ENCODE measurements at regions not wholly inside any gene's neighbourhood (a gene's known extent, or its start where the extent isn't known, plus 50 kb on each side); places are given as distances from the start of the nearest gene placed in this dataset.

- no peak overlapping the region for H3K4me3 ChIP-seq (ENCODE audit: low read depth, low read length)
- no peaks in the 10 kb centered on the region for H3K4me1 ChIP-seq (ENCODE audit: control insufficient read depth, insufficient read depth, low read length, poor library complexity, severe bottlenecking)
- no peaks in the 10 kb centered on the region for H3K4me1 Mint-ChIP-seq
- no peak overlapping the region for H3K27ac ChIP-seq (ENCODE audit: insufficient read depth, low read length, poor library complexity, severe bottlenecking)
- H3K27me3 Mint-ChIP-seq: no peaks in the 10 kb centered on the region
- ATAC-seq (ENCODE audit: low read depth in 2 of 2): no peak
- no peaks in the 10 kb centered on the region for H3K27me3 ChIP-seq (ENCODE audit: control insufficient read depth, insufficient read depth, low read length)
- no peak for DNase-seq
- H3K9me3 ChIP-seq (ENCODE audit: control insufficient read depth in 2 of 2, low read length in 2 of 2): no peaks in the 10 kb centered on the region
- no peaks in the 10 kb centered on the region for H3K36me3 Mint-ChIP-seq
- no peak overlapping the region for H3K27ac Mint-ChIP-seq
- peaks cover 0 to 18% (median 7%) of the 10 kb centered on the region in 7 donors for H3K9me3 Mint-ChIP-seq
- no peaks in the 10 kb centered on the region for H3K36me3 ChIP-seq (ENCODE audit: control insufficient read depth, insufficient read depth, low read length)
- no peak overlapping the region for H3K4me3 Mint-ChIP-seq
Observed at GRCh38 chr1:71285529-71285928, 204.7 kb upstream of the ZRANB2 start.

- DNase-seq (no peak), ATAC-seq (ENCODE audit: low read depth in 2 of 2) (no peak)
- Histone ChIP-seq H3K27me3 (ENCODE audit: control insufficient read depth, insufficient read depth, low read length) (no peaks in the 10 kb centered on the region), H3K4me1 (ENCODE audit: control insufficient read depth, insufficient read depth, low read length, poor library complexity, severe bottlenecking) (no peaks in the 10 kb centered on the region), H3K9me3 (ENCODE audit: control insufficient read depth in 2 of 2, low read length in 2 of 2) (peaks cover 0 to 4% of the 10 kb centered on the region in 2 experiments), H3K4me3 (ENCODE audit: low read depth, low read length) (no peak overlapping the region), H3K27ac (ENCODE audit: insufficient read depth, low read length, poor library complexity, severe bottlenecking) (no peak overlapping the region), H3K36me3 (ENCODE audit: control insufficient read depth, insufficient read depth, low read length) (no peaks in the 10 kb centered on the region)
- Mint-ChIP-seq H3K27ac (no peak overlapping the region), H3K27me3 (no peaks in the 10 kb centered on the region), H3K4me3 (no peak overlapping the region), H3K4me1 (no peaks in the 10 kb centered on the region), H3K9me3 (peaks cover 0 to 17% (median 5%) of the 10 kb centered on the region in 7 donors), H3K36me3 (no peaks in the 10 kb centered on the region)
Observed at GRCh38 chr1:71276466-71276865, 195.6 kb upstream of the ZRANB2 start.

GRCh38 chr1:71273334-71273733 is 192.5 kb upstream of the ZRANB2 start:
- Histone ChIP-seq H3K27me3 (ENCODE audit: control insufficient read depth, insufficient read depth, low read length) (no peaks in the 10 kb centered on the region), H3K9me3 (ENCODE audit: control insufficient read depth in 2 of 2, low read length in 2 of 2) (peaks cover 0 to 4% of the 10 kb centered on the region in 2 experiments), H3K36me3 (ENCODE audit: control insufficient read depth, insufficient read depth, low read length) (no peaks in the 10 kb centered on the region), H3K4me3 (ENCODE audit: low read depth, low read length) (no peak overlapping the region), H3K27ac (ENCODE audit: insufficient read depth, low read length, poor library complexity, severe bottlenecking) (no peak overlapping the region), H3K4me1 (ENCODE audit: control insufficient read depth, insufficient read depth, low read length, poor library complexity, severe bottlenecking) (no peaks in the 10 kb centered on the region)
- peaks cover 0 to 12% (median 3%) of the 10 kb centered on the region in 7 donors for H3K9me3 Mint-ChIP-seq
- H3K27ac Mint-ChIP-seq: no peak overlapping the region
- no peak overlapping the region for H3K4me3 Mint-ChIP-seq
- DNase-seq (no peak), ATAC-seq (ENCODE audit: low read depth in 2 of 2) (no peak)
- no peaks in the 10 kb centered on the region for H3K27me3 Mint-ChIP-seq
- no peaks in the 10 kb centered on the region for H3K4me1 Mint-ChIP-seq
- no peaks in the 10 kb centered on the region for H3K36me3 Mint-ChIP-seq

GRCh38 chr1:71270394-71270915 is 189.6 kb upstream of the ZRANB2 start:
- no peak for DNase-seq

GRCh38 chr1:71269818-71270217 is 189.0 kb upstream of the ZRANB2 start:
- no peak overlapping the region for H3K4me3 Mint-ChIP-seq
- H3K4me1 Mint-ChIP-seq: no peaks in the 10 kb centered on the region
- H3K36me3 Mint-ChIP-seq: no peaks in the 10 kb centered on the region
- H3K9me3 ChIP-seq (ENCODE audit: control insufficient read depth in 2 of 2, low read length in 2 of 2): no peaks in the 10 kb centered on the region
- no peak overlapping the region for H3K4me3 ChIP-seq (ENCODE audit: low read depth, low read length)
- DNase-seq (no peak), ATAC-seq (ENCODE audit: low read depth in 2 of 2) (no peak)
- no peak overlapping the region for H3K27ac Mint-ChIP-seq
- no peaks in the 10 kb centered on the region for H3K27me3 ChIP-seq (ENCODE audit: control insufficient read depth, insufficient read depth, low read length)
- H3K27me3 Mint-ChIP-seq: no peaks in the 10 kb centered on the region
- H3K27ac ChIP-seq (ENCODE audit: insufficient read depth, low read length, poor library complexity, severe bottlenecking): no peak overlapping the region
- no peaks in the 10 kb centered on the region for H3K36me3 ChIP-seq (ENCODE audit: control insufficient read depth, insufficient read depth, low read length)
- peaks cover 0 to 17% (median 5%) of the 10 kb centered on the region in 7 donors for H3K9me3 Mint-ChIP-seq
- no peaks in the 10 kb centered on the region for H3K4me1 ChIP-seq (ENCODE audit: control insufficient read depth, insufficient read depth, low read length, poor library complexity, severe bottlenecking)

More at GRCh38 chr1:71270394-71270915, 189.6 kb upstream of the ZRANB2 start:
- Mint-ChIP-seq H3K36me3 (no peaks in the 10 kb centered on the region), H3K9me3 (peaks cover 0 to 17% (median 5%) of the 10 kb centered on the region in 7 donors), H3K27me3 (no peaks in the 10 kb centered on the region), H3K27ac (no peak overlapping the region), H3K4me3 (no peak overlapping the region), H3K4me1 (no peaks in the 10 kb centered on the region)
- ATAC-seq (ENCODE audit: low read depth in 2 of 2): no peak
- no peaks in the 10 kb centered on the region for H3K9me3 ChIP-seq (ENCODE audit: control insufficient read depth in 2 of 2, low read length in 2 of 2)
- no peak overlapping the region for H3K4me3 ChIP-seq (ENCODE audit: low read depth, low read length)
- no peak overlapping the region for H3K27ac ChIP-seq (ENCODE audit: insufficient read depth, low read length, poor library complexity, severe bottlenecking)
- no peaks in the 10 kb centered on the region for H3K27me3 ChIP-seq (ENCODE audit: control insufficient read depth, insufficient read depth, low read length)
- H3K4me1 ChIP-seq (ENCODE audit: control insufficient read depth, insufficient read depth, low read length, poor library complexity, severe bottlenecking): no peaks in the 10 kb centered on the region
- no peaks in the 10 kb centered on the region for H3K36me3 ChIP-seq (ENCODE audit: control insufficient read depth, insufficient read depth, low read length)

GRCh38 chr1:71269179-71269578 is 188.3 kb upstream of the ZRANB2 start:
- Mint-ChIP-seq H3K36me3 (no peaks in the 10 kb centered on the region), H3K9me3 (peaks cover 1 to 13% (median 5%) of the 10 kb centered on the region in 7 donors), H3K4me3 (no peak overlapping the region), H3K27ac (no peak overlapping the region), H3K27me3 (no peaks in the 10 kb centered on the region), H3K4me1 (no peaks in the 10 kb centered on the region)
- Histone ChIP-seq H3K27me3 (ENCODE audit: control insufficient read depth, insufficient read depth, low read length) (no peaks in the 10 kb centered on the region), H3K9me3 (ENCODE audit: control insufficient read depth in 2 of 2, low read length in 2 of 2) (no peaks in the 10 kb centered on the region), H3K4me1 (ENCODE audit: control insufficient read depth, insufficient read depth, low read length, poor library complexity, severe bottlenecking) (no peaks in the 10 kb centered on the region), H3K36me3 (ENCODE audit: control insufficient read depth, insufficient read depth, low read length) (no peaks in the 10 kb centered on the region), H3K27ac (ENCODE audit: insufficient read depth, low read length, poor library complexity, severe bottlenecking) (no peak overlapping the region), H3K4me3 (ENCODE audit: low read depth, low read length) (no peak overlapping the region)
- no peak for ATAC-seq (ENCODE audit: low read depth in 2 of 2)
- DNase-seq: no peak

GRCh38 chr1:71267220-71267619 is 186.4 kb upstream of the ZRANB2 start:
- no peak for DNase-seq
- H3K27me3 Mint-ChIP-seq: no peaks in the 10 kb centered on the region
- no peaks in the 10 kb centered on the region for H3K36me3 Mint-ChIP-seq
- H3K27ac Mint-ChIP-seq: no peak overlapping the region
- no peaks in the 10 kb centered on the region for H3K9me3 ChIP-seq (ENCODE audit: control insufficient read depth in 2 of 2, low read length in 2 of 2)
- H3K4me1 Mint-ChIP-seq: no peaks in the 10 kb centered on the region
- no peaks in the 10 kb centered on the region for H3K4me1 ChIP-seq (ENCODE audit: control insufficient read depth, insufficient read depth, low read length, poor library complexity, severe bottlenecking)
- no peaks in the 10 kb centered on the region for H3K36me3 ChIP-seq (ENCODE audit: control insufficient read depth, insufficient read depth, low read length)
- H3K27me3 ChIP-seq (ENCODE audit: control insufficient read depth, insufficient read depth, low read length): no peaks in the 10 kb centered on the region
- H3K4me3 ChIP-seq (ENCODE audit: low read depth, low read length): no peak overlapping the region
- peaks cover 1 to 18% (median 5%) of the 10 kb centered on the region in 7 donors for H3K9me3 Mint-ChIP-seq
- ATAC-seq (ENCODE audit: low read depth in 2 of 2): no peak
- H3K4me3 Mint-ChIP-seq: no peak overlapping the region
- H3K27ac ChIP-seq (ENCODE audit: insufficient read depth, low read length, poor library complexity, severe bottlenecking): no peak overlapping the region

- Mint-ChIP-seq H3K9me3 (peaks cover 3 to 18% (median 5%) of the 10 kb centered on the region in 7 donors), H3K27ac (no peak overlapping the region), H3K4me1 (no peaks in the 10 kb centered on the region), H3K4me3 (no peak overlapping the region), H3K27me3 (no peaks in the 10 kb centered on the region), H3K36me3 (no peaks in the 10 kb centered on the region)
- Histone ChIP-seq H3K4me3 (ENCODE audit: low read depth, low read length) (no peak overlapping the region), H3K27me3 (ENCODE audit: control insufficient read depth, insufficient read depth, low read length) (no peaks in the 10 kb centered on the region), H3K36me3 (ENCODE audit: control insufficient read depth, insufficient read depth, low read length) (no peaks in the 10 kb centered on the region), H3K27ac (ENCODE audit: insufficient read depth, low read length, poor library complexity, severe bottlenecking) (no peak overlapping the region), H3K9me3 (ENCODE audit: control insufficient read depth in 2 of 2, low read length in 2 of 2) (no peaks in the 10 kb centered on the region), H3K4me1 (ENCODE audit: control insufficient read depth, insufficient read depth, low read length, poor library complexity, severe bottlenecking) (no peaks in the 10 kb centered on the region)
- ATAC-seq (ENCODE audit: low read depth in 2 of 2) (no peak), DNase-seq (no peak)
Observed at GRCh38 chr1:71264039-71264438, 183.2 kb upstream of the ZRANB2 start.
